Fibroblast of skin of right biceps (primary cell): ENCODE measurements at regions not wholly inside any gene's neighbourhood (a gene's known extent, or its start where the extent isn't known, plus 50 kb on each side); places are given as distances from the start of the nearest gene placed in this dataset.
"Not testable (repeated sequence)": the region's sequence is repeated elsewhere in the genome, so short reads cannot be mapped to it uniquely, and the experiment has no call there.

Source experiments
- DNase-seq: peaks from one replicate; pipeline ENCODE4 v3.0.0-alpha.2; 2013

DNA sequence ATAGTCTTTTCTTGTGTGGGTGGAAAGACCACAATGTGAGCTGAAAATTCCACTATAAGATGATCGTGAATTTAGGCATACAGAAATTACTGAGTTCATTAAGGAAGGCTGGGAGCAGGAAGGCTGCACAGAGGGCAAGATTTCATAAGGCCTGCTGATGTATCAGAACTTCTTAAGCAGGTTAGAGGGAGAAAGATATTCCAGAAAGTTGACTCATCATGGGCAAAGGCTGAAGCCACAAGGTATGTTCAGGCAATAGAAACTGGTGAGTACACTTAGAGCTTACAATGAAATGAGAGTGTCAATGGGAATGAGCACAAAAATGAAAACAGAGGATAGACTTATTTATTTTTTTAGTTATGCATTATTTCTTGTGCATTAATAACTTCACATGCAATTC lies 618.6 kb downstream of the CBLN4 start:
- DNase-seq: peak; percentile 1

DNA sequence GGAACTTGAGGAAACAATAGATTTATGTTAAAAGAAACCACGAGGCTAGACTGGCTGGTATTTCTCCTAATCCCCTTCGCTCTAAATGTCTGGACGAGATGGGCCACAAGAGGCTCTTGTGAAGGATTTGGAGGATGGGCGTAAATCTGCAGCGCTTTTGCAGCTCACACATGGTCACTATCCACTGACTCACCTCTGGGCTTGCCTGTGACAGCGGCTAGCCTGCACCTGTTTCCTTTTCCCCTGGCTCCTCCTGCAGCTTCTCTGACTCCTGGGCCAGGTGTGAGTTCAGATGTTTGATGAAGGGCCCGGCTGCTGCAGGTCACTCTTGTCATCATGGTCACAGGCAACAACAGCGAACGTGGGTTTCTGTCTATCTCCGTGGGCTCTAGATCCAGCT lies 629.4 kb downstream of the CBLN4 start:
- DNase-seq: no peak

DNA sequence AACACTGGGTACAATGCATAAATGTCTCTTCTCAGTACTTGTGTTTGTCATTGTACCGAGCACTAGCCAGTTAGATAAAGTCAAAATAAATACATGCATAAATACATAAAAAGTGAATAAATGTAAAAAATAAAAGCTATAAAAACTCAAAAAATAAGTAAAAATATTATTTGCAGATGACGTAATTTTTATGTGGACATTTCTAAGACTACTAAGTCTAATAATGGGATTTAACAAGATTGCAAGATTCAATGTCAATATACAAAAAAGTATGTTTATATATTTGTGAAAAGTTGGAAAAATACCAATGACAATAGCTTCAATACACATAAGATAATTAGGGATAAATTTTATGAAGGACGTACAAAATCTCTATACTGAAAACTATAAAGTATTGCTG lies 639.6 kb downstream of the CBLN4 start:
- DNase-seq: no peak

DNA sequence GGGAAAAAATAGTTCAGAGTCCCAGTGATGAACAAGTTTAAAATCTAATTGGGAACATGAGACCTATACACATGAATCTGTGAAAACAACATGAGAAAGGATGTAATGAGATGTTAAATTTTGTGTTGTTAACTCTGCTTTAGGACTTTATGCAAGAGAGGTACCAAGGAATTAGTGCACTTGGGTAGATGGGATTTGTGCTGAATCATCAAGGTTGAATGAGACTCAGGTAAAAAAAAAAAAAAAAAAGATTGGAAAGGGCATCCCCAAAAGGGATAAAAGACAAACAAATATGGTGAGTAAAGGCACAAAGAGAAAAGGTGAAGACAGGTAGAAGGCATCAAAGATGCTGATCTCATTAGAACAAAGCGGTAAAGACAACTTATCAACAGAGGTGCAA lies 644.4 kb downstream of the CBLN4 start:
- DNase-seq: no peak

DNA sequence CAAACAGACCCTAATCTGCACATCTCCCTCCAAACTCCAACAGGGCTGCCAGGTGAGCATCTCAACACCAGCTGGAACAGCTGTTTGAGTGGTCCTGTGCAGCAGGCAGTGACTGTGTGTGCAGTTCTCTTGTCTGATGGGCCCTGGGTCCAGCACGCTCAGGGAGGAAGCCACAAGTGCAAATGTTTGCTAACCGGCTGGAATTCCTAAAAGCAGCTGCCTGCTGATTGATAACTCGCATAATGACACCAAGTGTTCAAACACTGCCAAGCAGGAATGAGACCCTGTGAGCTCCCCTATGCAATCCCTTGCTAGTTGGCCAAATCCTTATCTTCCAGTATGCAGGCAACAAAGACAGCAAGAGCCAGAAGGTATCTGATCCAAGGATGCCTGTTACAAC lies 650.6 kb downstream of the CBLN4 start:
- DNase-seq: no peak

DNA sequence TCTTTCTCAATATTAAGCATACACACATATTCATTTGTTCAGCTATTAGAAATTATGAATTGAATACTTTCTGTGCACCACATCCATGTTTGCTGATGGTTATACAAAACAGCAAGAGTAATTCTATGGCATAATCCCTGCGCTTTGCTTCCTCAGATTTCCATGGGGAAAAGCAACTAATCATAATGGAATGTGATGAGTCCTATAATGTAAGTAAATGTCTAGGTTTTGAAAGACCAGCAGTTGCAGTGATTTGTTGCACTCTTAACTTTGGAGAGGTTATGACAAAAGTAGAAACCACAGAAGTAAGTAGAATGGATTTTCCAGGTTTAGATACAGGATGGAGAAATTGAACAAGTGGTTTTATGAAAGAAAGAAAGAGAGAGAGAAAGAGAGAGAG lies 652.1 kb downstream of the CBLN4 start:
- DNase-seq: peak; percentile 68

DNA sequence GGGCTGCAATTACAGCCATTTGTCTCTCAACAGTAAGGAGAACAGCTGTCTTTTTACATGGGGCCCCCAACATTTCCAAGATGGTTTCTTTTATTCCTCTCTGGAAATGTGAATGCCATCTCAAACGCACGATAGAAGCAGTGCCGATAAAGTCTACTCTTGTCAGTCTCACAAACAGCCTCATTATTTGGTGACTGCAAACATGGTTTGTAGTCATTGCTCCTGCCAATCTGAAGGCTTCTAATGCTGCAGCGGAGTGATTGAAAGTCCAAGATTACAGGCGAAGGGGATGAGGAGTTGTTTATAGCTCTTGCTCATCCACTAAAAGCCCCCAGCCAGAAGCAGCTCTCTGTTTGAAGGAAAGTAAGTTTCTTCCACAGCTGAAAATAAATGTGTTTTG lies 657.1 kb downstream of the CBLN4 start:
- DNase-seq: no peak

DNA sequence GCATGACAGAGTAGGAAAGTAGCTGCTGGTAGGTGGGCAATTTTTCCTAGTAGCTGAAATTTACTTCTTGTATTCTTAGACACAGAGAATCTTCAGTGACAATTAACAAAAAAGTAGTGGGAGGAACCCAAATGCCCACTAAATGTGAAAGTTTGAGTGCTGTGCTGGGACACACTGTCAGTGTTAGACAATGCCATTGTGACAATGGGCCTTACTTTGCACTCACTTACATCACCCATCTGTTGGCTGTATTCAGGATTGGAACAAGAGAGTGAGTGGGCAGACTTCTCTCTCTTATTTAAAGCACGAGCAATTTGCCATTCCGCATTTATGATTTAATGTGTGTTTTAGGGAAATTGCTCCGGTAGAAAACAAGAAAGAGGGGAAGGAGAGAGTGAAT lies 662.5 kb downstream of the CBLN4 start:
- no peak for DNase-seq

DNA sequence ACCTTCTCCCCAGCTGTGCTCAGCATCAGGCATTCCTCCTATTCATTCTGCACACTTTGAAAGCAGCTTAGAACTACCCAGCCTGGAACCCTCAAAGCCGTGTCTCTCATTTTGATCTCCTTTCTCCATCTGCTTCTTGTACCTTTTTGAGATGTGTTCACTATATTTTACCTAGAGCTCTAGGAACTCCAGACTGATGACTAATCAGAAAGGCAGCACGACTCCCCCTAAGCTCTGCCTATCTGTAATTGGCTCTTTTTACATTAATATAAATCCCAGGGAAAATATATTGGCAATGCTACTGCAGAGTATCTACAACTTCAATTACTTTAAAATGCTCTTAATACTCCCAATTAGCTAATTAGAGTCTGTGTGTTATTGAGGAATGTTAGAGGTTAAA lies 671.5 kb downstream of the CBLN4 start:
- no peak for DNase-seq

DNA sequence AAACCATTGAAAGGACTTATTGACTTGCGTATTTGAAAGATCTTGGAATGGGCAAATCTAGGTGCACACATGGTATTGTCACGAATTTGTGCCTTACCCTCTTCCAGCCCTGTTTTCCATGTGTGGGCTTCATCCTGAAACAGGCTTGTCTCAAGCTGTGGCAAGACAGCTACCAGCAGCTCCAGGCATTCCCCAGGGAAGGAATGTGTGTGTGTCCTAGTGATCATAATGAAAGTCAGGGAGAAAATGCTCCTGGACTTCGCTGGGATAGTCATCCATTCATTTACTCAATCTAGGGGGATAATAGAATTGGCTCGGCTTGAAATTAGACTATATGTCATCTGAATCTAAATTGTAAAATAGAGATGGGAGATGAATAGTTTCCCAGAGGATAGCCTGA lies 676.2 kb downstream of the CBLN4 start:
- DNase-seq: no peak

DNA sequence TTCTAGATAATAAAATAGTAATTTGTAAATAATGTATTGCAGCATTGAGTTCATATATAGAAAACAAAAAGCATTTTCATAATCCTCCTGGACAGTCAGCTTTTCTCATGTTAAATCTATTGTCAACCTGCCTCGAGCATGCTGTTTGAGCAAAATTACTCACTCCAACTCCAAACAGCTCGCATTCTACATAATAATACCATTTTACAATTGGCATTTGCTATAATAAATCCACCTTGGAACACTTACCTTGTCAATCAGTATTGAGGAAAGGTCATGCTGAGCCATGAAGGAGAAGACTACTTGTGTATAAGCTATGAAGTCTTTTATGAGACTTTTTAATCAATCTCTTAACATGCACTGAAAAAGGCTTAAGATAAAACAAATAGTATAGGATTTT lies 682.6 kb downstream of the CBLN4 start:
- DNase-seq: no peak

DNA sequence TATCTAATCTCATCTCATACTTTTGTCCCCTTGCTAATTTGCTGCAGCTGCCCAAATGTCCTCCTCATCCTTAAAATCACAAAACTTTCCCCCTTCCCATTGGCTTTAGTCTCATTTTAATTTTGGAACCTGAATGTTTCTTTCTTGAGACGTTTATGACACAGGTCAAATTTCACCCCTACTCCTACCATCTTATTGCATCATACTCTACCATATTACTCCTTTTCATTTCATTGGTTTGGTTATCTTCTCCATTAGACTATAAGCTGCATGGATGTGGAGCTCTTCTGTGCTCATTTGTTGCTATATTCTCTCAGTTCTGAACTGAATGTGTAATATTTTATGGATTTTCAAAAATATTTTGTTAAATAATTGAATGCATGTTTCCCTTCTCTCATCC lies 688.6 kb downstream of the CBLN4 start:
- DNase-seq: no peak

DNA sequence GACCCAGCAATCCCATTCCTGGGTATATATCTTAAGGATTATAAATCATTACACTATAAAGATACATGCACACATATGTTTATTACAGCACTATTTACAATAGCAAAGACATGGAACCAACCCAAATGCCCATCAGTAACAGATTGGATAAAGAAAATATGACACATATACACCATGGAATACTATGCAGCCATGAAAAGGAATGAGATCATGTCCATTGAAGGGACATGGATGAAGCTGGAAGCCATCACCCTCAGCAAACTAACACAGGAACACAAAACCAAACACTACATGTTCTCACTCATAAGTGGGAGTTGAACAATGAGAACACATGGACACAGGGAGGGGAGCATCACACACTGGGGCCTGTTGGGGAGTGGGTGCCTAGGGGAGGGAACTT lies 694.5 kb downstream of the CBLN4 start:
- DNase-seq: not testable (repeated sequence)

DNA sequence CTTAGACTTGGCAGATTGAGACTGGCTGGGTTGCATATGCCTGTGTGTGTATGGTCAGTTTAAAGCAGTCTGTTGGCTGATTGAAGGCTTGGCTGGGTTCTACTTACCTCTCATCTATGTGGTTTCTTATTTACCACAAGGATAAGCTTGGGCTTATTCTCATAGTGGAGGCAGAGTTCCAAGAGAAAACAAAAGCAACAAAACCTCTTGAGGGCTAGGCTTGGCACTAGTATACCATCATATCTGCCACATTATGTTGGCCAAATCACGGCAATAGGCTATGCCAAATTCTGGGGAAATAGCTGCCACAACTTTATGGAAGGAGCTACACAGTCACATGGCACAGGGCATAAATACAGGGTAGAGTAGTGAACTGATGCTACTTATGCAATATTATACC lies 714.1 kb downstream of the CBLN4 start:
- DNase-seq: no peak

DNA sequence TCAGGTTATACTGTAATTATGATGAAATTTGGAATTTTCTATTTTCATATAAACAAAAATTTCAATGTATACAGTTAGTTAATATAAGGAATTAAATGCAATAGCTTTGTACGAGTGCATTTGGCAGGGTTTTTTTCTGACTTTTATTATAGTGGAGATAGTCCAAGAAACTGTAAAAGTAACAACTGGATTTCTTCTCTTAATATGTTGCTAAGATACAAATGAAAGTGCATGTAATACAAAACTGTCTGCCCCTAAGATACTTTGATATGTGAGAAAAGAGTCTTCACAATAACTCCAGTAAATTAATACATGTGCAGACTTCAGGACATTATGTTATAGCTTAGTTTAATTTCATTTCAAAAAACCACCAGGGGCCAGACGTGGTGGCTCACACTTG lies 721.4 kb downstream of the CBLN4 start:
- no peak for DNase-seq

DNA sequence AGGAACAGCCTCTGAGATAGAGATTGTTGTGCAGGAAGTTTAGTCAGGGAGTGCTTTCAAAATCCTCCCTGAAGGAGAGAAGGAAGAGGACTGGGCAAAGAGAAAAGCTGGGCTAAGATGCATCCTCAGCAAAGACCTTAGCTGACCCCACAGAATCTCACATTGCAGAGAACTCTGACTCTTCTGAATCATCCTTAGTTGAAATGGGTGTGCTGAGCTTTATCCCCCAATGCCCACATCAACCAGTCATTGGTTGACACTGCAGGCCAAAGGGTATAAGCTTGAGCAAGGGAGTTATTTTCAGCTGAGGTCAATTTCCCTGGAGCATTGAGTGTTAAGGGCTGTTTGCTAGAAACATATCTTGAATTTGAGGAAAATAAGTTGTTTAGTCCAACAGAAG lies 732.2 kb downstream of the CBLN4 start:
- DNase-seq: peak; percentile 19

DNA sequence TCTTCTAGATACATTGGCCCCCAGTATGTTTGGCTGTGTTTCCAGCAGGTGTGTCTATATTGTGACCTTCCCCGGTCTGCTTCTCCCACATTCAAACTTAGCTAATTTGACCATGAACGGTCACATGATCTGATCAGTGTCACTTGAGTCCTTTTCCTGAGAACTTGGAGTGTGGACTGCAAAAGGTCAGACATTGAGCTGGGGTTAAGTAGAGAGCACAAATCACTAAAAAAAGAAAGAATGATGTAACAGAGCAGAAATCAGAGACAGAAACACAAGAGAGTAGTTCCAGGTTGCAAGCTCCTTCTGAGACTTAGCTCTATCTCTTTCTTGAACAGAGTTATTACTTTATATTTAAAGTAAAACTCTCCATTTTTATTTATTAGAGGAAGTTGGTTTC lies 733.9 kb downstream of the CBLN4 start:
- no peak for DNase-seq

DNA sequence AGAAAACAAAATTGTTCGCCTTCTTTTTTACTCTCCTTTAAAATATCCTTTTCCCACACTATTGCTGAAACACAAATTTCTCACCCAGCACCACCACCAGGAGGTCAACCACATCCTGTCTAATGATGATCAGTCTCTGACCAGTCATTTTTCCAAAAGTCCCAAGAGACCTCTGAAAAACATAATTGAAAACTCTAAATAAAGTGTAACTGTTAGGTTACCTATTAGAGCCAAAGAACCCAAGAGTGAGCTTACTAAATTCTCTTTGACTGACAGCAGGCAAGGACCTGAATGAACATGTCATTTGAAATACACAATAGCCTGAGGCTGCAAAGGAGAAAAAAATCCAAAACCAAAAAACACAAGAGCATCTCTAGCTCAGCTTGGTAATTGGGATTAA lies 735.4 kb downstream of the CBLN4 start:
- DNase-seq: peak; percentile 40

DNA sequence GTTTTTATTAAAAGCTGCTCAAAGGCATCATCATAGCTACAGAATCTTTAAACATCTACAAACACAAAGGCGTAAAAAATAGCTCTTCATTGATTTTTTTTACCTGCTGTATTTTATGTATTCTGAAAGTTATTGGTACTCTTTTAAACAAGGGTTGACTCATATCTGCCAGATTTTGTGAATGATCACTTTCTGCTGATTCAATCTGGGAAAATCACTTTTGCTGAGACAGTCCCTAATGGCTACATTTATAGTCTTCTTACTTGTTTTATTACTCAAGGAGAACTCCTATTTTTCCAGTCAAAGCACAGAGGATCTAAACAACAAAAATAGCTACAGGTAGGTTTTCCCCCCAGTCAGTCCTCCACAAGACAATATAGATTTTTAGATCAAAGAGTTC lies 739.0 kb downstream of the CBLN4 start:
- no peak for DNase-seq

DNA sequence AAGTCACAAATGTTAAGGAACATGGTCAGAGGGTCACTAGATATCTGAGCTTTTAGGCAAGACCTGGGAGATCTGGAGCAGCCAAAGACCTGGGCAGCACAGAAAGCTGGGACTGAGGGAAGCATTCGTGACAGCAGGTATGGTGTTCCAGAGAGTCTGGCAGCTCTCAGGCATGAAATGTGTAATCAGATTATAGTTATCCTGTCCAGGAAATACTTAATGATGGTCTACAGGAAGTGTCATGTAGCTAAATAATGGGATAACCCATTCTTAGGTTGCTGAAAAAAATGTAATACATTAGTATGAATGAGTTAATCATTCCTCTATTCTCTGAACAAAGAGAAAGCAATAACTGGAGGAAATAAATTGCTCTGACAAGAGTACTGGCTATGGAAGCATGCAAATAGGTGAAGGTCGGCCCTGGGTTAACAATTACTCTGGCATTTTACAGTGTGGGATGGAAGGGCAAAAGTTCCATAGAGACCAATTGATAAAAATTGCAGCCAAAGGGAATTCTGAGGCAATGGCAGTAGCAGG lies 740.5 kb downstream of the CBLN4 start:
- no peak for DNase-seq

DNA sequence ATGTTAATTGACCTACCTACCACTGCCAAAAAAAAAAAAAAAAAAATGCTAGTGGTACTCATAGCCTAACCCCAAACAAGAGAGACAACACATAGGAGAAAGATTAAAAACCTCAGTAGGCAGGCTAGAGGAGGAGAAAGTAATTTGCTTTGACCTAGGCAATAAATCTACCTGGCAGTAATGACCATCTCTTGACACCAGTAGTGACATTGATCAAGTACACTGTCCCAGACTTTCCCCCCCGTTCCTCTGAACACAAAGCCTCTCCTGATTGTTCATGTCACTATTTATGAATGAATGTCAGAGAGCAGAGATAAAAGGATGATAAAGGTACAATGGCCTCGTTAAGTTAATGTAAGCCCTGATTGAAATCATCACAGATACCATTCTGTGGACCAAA lies 746.8 kb downstream of the CBLN4 start:
- no peak for DNase-seq

DNA sequence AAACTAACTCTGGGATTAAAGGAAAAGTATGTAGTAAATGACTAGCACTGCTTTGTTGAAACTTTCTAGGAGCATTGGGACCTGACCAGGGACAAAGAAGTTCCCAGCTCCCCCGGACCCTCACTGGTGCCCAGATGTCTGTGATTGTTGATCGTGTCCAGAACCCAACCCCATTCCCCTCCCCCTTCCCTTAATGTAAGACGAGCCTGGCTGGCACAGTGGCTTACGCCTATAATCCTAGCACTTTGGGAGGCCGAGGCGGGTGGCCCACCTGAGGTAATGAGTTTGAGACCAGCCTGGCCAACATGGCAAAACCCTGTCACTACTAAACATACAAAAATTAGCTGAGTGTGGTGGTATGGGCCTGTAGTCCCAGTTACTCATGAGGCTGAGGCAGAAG lies 750.3 kb downstream of the CBLN4 start:
- no peak for DNase-seq

DNA sequence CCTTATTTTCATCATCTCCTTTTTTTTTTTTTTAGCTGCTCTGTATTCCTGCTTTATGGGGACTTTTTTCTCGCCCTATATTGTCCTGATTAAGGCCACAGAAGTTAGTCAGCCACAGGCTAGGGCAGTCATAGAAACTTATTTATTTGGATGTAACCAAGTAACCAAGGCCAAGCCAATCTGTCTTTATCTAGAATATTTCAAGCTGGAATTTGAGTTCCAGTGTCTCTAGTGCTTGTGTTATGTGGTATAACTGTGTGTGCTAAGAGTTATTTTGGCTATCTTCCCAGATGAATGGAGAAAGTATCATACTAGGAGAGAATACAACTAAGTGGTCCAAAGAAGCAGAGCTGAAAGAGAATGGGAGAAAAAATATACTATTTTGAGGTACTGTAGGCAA lies 751.5 kb downstream of the CBLN4 start:
- peak; percentile 56 for DNase-seq

DNA sequence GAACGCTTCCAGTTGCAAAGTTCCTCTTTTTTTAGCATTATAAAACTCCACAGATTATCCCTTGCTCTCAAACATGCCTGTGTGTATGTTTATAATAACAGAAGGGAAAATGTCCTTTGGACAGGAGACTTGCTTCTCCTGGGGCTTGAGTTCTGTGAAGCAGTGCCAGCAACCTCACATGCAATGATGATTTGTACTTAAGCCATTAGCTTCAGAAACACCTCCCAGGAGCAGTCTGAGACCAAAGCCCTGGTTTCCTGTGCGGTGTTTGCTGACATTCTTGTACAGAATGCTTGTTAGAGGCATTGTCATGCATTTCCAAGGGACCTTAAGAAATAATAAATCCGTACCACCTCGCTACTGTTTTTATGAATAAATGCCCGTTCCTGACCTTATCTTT lies 752.8 kb downstream of the CBLN4 start:
- DNase-seq: peak; percentile 8

DNA sequence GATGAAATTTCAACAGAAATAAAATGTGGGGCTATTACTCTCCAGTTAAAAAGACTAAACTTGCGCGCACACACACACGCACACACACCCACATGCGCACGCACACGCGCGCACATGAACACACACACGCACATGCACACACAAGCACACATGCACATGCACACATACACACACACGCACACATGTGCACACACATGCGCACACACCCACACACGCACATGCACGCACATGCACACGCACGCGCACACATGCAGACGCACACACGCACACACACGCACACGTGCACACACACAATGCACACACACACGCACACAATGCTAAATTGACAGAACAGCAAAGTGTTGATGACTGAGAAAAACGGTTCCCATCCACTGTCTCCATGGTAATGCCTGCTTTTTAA lies 754.1 kb downstream of the CBLN4 start:
- no peak for DNase-seq

DNA sequence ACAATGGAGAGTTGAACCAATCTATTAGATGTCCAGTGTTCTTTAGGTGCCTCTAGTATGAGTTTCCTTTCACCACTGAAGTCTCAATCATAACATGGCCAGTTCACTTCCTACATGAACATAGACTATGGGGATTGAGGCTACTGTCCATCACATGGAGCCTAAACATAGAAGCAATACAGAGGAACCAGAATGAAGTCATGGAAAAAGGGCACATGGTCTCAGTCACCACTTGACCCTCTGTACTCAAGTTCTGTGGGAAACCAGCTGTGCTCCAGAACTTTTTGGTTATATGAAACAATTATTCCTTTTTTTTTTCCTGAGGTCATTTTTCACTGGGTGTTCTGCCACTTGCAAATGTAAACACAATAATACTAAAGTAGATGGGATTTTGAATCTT lies 762.5 kb downstream of the CBLN4 start:
- no peak for DNase-seq
